GM13976 (cell line): ENCODE measurements at regions not wholly inside any gene's neighbourhood (a gene's known extent, or its start where the extent isn't known, plus 50 kb on each side); places are given as distances from the start of the nearest gene placed in this dataset.

Experiments used
- DNase-seq: peaks from one replicate; pipeline ENCODE4 v3.0.0; 2012; ENCODE audit warnings: low spot score
- CTCF ChIP-seq: IDR thresholded peaks from 2 replicates; pipeline ENCODE4 v1.5.1; 2012; ENCODE audit warnings: borderline replicate concordance, mild to moderate bottlenecking; ENCODE audit not compliant: insufficient read depth; ENCODE audit errors: extremely low read depth, missing control alignments, control extremely low read depth
- in situ Hi-C: fragments of 300-500 bp; cut with MboI; formaldehyde crosslinking; loops from one replicate; pipeline ENCODE4 v1.12.0; 2022; ENCODE audit warnings: low sequenced_read_pairs, mixed read lengths, inconsistent platforms; ENCODE audit not compliant: unreplicated experiment

GRCh38 chr1:38113159-38113666 lies 66.6 kb upstream of the POU3F1 start:
- in situ Hi-C loops: no loop called here
- DNase-seq: no peak
- no peak for TF ChIP-seq CTCF

- in situ Hi-C loops: no loop called here
- DNase-seq: no peak
Measured at GRCh38 chr1:38111589-38111988, 65.0 kb upstream of the POU3F1 start.

GRCh38 chr1:38105267-38105666 lies 58.7 kb upstream of the POU3F1 start:
- no peak for DNase-seq
- no peak for TF ChIP-seq CTCF
- in situ Hi-C loops: no loop called here

More at GRCh38 chr1:38111589-38111988, 65.0 kb upstream of the POU3F1 start:
- no peak for TF ChIP-seq CTCF

- DNase-seq: no peak
Measured at GRCh38 chr1:38102636-38103035, 56.0 kb upstream of the POU3F1 start.

GRCh38 chr1:38101037-38101785 lies 54.6 kb upstream of the POU3F1 start:
- in situ Hi-C loops: no loop called here
- no peak for TF ChIP-seq CTCF
- no peak for DNase-seq

More at GRCh38 chr1:38102636-38103035, 56.0 kb upstream of the POU3F1 start:
- in situ Hi-C loops: no loop called here
- TF ChIP-seq CTCF: no peak

GRCh38 chr1:38098101-38098847 lies 51.7 kb upstream of the POU3F1 start:
- in situ Hi-C loops: no loop called here
- no peak for TF ChIP-seq CTCF
- DNase-seq: no peak
